Kidney epithelial cell (primary cell): ENCODE measurements at regions not wholly inside any gene's neighbourhood (a gene's known extent, or its start where the extent isn't known, plus 50 kb on each side); places are given as distances from the start of the nearest gene placed in this dataset.
"Not testable (repeated sequence)": the region's sequence is repeated elsewhere in the genome, so short reads cannot be mapped to it uniquely, and the experiment has no call there.

Experiments used
- DNase-seq: peaks from one replicate; pipeline ENCODE4 v3.0.0-alpha.2; 2010; ENCODE audit warnings: low read depth
- H3K27me3 ChIP-seq: 2 replicates; pipeline ENCODE4 v1.6.0; 2011; ENCODE audit warnings: low read length; ENCODE audit not compliant: control insufficient read depth, insufficient read depth
- H3K36me3 ChIP-seq: 2 replicates; pipeline ENCODE4 v1.5.1; 2011; ENCODE audit warnings: low read length; ENCODE audit not compliant: control insufficient read depth, insufficient read depth
- H3K4me3 ChIP-seq: 2 replicates; pipeline ENCODE4 v1.5.1; 2011; ENCODE audit warnings: low read depth, mild to moderate bottlenecking, control low read depth, low read length
- TF ChIP-seq, protein P1 (sequence below): IDR thresholded peaks from 2 replicates; pipeline ENCODE4 v1.5.1; 2011; ENCODE audit warnings: mild to moderate bottlenecking, moderate library complexity, low read length, control low read depth, inconsistent platforms; ENCODE audit not compliant: insufficient read depth, poor library complexity, severe bottlenecking

DNA sequence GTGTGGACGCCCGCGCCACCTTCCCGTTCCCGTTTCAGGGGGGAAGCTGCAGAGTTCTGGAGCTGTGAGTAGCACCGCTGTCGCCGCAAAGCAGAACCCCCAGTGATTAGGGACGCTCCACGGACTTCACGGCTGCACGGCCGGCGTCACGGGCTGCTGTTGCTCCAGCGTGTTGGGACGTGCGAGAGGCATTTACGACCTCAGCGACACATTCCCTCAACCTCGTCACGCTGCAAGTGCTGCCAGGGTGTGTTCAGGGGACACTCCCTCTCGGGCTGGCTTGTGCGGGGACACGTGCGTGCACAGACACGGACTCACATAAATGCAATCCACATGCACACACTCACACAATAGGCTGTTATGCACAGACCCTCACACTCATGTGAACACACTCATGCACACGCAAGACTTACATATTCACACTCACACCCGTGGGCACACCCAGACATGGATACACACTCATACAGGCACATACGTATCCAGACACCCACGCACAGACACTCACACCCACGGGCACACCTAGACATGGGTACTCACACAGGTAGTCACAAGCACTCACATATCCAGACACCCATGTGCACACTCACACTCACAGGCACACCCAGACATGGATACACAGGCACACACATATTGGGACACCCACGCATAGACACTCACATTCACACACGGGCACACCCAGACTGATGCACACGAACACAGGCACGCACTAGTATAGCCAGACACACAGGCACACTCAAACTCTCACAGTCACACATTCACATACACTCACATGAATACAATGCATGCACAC is 198.0 kb upstream of the ZNF469 start:
- H3K27me3 ChIP-seq, H3K4me3 ChIP-seq, DNase-seq: not testable (repeated sequence)

DNA sequence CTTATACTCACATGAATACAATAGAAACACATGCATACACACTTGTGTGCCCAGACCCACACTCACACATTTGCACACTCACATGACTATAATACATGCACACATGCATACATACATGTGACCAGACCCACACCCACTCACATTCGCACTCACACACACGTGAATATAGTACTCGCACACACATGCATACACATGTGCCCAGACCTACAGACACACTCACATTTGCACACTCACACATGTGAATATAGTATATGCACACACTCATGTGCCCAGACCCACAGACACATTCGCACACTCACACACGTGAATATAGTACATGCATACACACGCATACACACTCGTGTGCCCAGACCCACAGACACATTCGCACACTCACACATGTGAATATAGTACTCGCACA is 197.4 kb upstream of the ZNF469 start:
- DNase-seq, H3K36me3 ChIP-seq, H3K27me3 ChIP-seq, H3K4me3 ChIP-seq: not testable (repeated sequence)

More for the DNA sequence above, 198.0 kb upstream of the ZNF469 start:
- not testable (repeated sequence) for H3K36me3 ChIP-seq

DNA sequence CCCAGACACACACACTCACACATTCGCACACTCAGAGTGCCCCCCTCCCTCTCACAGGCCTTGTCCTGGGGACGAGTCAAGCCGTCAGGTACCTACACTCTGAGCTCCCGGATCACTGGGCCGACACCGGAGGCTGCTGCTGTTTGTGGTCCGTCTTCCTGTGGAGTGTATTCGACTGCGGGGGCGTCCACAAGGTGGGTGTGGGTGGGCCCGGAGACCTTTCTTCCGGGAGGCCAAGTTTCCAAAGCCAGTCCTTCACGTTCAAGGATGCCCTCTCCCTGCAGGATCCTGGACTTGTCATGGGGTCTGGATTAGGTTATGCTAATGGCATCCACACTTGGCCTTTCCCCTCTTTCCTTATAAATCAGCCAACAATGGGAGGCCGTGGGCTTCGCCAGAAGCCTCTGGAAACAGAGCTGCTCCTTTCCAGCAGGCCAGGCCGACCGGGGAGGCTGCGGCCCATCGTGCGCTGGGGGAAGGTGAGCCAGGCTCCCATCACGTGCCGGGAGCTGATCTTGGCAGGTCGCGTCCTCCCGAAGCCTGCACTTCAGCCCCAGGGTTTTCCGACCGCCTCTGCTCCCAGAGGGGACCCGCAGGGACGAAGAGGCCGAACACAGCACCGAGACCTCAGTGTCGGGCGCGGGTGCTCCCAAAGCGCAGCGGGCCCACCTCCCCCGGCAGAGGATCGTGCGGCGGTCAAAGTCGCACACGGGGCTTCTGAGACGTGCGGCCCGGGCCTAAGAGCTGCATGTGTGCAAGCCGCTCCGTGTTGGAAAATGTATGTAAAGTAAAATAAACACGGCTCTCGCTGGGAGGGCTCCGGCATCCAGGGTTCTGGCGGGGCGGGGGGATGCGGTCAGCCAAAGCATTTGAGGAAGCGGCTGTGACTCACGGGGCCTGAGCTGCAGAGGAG is 196.5 kb upstream of the ZNF469 start:
- H3K4me3 ChIP-seq, H3K36me3 ChIP-seq, DNase-seq, H3K27me3 ChIP-seq: not testable (repeated sequence)

DNA sequence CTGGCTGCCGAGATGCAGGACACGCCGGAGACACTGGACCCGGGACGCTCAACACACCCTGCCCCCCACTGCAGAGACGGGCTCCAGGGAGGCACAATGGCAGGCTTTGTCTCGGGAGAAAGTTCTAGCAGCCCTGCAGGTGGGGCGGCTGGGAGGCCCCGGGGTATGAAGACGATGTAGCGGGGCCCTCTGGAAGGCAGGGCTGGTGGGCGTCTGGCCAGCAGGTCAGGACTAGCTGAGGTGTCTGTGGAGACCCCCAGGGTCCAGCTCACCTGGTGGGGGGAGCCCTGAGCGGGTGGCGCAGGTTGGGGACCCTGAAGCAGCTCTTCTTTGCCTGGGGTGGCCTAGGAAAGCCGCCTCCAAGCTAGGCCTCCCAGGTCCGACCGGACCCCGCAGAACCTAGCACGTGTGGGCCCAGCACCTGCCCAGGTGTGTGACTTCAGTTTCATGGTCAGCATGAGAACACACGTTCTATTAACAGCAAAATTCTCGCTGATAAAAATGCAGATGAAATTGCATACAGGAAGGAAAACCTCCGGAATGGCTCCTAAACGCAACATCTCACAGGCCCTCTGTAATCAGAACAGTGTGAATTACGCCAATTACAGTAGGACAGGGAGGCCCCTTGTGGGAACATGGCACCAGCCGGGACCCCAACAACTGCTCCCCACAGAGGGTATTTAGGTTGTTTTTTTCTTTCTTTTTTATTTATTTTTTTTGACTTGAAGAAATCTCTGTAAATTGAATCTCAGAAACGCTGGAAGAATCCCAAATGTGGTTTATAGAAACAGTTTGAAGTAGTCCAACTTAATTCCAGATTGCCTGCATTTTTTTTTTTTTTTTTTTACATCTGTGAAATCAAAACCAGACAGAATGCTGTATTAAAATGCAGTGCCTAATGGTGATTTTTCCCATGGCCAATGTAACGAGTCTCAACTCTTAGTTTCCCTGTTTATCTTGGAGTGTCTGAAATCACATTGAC is 195.6 kb upstream of the ZNF469 start:
- H3K27me3 ChIP-seq, H3K36me3 ChIP-seq, H3K4me3 ChIP-seq, DNase-seq: not testable (repeated sequence)

DNA sequence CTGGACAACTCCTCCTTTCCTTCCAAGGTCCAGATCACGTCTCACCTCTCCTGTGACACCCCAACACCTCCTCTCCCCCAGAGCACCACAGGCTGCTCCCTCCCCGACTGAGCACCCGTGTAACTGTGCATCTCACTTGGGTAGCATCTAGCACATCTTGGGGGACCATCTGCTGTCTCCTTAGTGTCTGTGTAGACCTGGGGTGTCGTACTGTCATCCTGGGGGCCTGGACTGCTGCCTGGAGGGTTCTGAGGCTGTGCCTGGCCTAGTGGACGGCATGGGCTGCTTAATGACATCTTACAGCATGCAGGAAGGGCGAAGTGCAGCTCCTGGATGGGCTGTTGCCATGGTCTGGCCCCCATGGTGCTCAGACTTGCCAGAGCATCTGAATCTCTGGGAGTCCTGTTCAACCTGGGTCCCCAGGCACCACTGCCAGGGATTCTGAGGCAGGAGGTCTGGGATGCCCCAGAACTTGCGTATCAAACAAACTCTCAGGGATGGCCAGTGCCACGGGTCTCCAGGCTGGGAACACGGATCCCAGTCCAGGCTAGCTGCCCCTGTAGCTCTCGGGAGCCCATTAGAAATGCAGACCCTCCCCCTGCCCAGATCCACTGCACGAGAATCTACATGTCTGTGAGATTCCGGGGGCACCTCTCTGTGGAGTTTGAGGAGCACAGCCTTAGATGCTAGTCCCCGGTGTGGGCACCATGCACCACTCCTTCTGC is 194.4 kb upstream of the ZNF469 start:
- H3K36me3 ChIP-seq, H3K27me3 ChIP-seq, DNase-seq: not testable (repeated sequence)

DNA sequence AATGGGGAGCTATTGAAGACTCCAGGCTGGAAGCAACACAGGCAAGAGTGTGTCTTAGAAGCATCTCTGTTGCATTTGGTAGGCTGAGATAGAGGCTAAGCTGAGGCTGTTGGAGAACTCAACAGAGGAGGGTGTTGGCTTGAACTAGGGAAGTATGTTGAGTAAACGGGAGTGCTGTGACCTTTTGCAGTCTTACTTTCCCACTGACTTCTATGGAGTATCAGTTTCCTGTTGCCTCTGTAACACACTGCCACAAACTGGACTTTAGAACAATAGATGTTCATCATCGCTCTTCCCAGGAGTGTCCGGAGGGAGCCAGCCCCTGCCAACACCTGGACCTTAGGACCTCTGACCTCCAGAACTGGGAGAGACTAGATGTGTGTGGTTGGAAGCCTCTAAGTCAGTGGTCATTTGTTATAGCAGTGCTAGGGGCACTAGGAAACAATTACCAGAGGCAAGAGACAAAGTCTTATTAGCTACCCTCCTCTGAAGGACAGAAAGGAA is 192.1 kb upstream of the ZNF469 start:
- not testable (repeated sequence) for H3K4me3 ChIP-seq, H3K27me3 ChIP-seq, DNase-seq, H3K36me3 ChIP-seq

More for the DNA sequence above, 194.4 kb upstream of the ZNF469 start:
- H3K4me3 ChIP-seq = not testable (repeated sequence)

DNA sequence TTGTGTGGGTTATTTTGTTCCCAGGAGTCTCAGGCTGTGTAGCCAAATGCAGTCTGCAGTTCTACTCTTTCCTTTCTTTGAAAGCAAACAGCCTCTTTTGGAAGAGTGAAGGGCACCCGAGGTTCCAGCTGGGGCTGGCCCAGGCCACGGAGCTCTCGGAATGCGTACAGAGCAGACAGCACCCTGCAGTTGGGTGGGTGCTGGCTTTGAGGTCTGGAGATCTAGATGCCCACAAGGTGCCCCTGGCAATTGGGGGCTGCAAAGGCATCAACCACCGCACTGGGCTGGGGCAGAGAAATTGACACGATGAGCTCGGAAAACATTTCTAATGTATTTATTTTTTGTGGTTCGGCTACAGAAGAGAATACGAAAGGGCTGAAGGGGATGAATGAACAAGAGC is 191.6 kb upstream of the ZNF469 start:
- not testable (repeated sequence) for H3K27me3 ChIP-seq, H3K36me3 ChIP-seq, H3K4me3 ChIP-seq, DNase-seq

DNA sequence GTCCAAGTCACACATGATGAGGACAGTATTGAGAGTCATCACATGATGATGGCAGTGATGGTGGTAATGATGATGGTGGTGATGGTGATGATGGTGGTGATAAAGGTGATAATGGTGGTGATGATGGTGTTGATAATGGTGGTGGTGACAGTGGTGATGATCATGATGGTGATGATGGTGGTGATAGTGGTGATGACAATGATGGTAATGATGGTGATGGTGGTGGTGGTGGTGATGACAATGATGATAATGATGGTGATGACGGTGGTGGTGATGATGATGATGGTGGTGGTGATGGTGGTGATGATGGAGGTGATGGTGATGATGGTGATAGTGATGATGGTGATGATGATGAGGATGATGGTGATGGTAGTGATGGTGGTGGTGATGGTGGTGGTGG is 190.2 kb upstream of the ZNF469 start:
- DNase-seq = no peak
- Histone ChIP-seq H3K4me3 (no peak overlapping the region), H3K36me3 (no peaks in the 10 kb centered on the region), H3K27me3 (no peaks in the 10 kb centered on the region)
- TF ChIP-seq, protein P1, sequence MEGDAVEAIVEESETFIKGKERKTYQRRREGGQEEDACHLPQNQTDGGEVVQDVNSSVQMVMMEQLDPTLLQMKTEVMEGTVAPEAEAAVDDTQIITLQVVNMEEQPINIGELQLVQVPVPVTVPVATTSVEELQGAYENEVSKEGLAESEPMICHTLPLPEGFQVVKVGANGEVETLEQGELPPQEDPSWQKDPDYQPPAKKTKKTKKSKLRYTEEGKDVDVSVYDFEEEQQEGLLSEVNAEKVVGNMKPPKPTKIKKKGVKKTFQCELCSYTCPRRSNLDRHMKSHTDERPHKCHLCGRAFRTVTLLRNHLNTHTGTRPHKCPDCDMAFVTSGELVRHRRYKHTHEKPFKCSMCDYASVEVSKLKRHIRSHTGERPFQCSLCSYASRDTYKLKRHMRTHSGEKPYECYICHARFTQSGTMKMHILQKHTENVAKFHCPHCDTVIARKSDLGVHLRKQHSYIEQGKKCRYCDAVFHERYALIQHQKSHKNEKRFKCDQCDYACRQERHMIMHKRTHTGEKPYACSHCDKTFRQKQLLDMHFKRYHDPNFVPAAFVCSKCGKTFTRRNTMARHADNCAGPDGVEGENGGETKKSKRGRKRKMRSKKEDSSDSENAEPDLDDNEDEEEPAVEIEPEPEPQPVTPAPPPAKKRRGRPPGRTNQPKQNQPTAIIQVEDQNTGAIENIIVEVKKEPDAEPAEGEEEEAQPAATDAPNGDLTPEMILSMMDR = no peak
